GM21723 (cell line): ENCODE measurements at regions not wholly inside any gene's neighbourhood (a gene's known extent, or its start where the extent isn't known, plus 50 kb on each side); places are given as distances from the start of the nearest gene placed in this dataset.
"Not testable (repeated sequence)": the region's sequence is repeated elsewhere in the genome, so short reads cannot be mapped to it uniquely, and the experiment has no call there.

ENCODE experiments used
- ATAC-seq: cut with Tn5 transposase; IDR thresholded peaks from one replicate; pipeline ENCODE4 v1.9.1; 2021; ENCODE audit warnings: mild to moderate bottlenecking, moderate library complexity; ENCODE audit not compliant: unreplicated experiment

GRCh38 chr7:34382166-34382893 is 275.7 kb upstream of the NPSR1 start:
- no peak for ATAC-seq

- ATAC-seq = no peak
Measured at GRCh38 chr7:34385384-34385783, 272.6 kb upstream of the NPSR1 start.

- no peak for ATAC-seq
Measured at GRCh38 chr7:34389332-34390078, 268.5 kb upstream of the NPSR1 start.

GRCh38 chr7:34390103-34390502 is 267.9 kb upstream of the NPSR1 start:
- ATAC-seq = no peak

GRCh38 chr7:34392972-34393371 is 265.0 kb upstream of the NPSR1 start:
- no peak for ATAC-seq

GRCh38 chr7:34396437-34397064 is 261.5 kb upstream of the NPSR1 start:
- no peak for ATAC-seq

GRCh38 chr7:34401776-34402175 is 256.2 kb upstream of the NPSR1 start:
- no peak for ATAC-seq

- ATAC-seq = no peak
Measured at GRCh38 chr7:34406848-34407530, 251.0 kb upstream of the NPSR1 start.

- no peak for ATAC-seq
Measured at GRCh38 chr7:34407586-34407985, 250.4 kb upstream of the NPSR1 start.

GRCh38 chr7:34417781-34418180 is 240.2 kb upstream of the NPSR1 start:
- ATAC-seq = no peak

GRCh38 chr7:34421526-34421925 is 236.5 kb upstream of the NPSR1 start:
- no peak for ATAC-seq

GRCh38 chr7:34425194-34425593 is 232.8 kb upstream of the NPSR1 start:
- ATAC-seq = no peak

GRCh38 chr7:34425631-34426384 is 232.2 kb upstream of the NPSR1 start:
- ATAC-seq = no peak

GRCh38 chr7:34430456-34430855 is 227.6 kb upstream of the NPSR1 start:
- no peak for ATAC-seq

- no peak for ATAC-seq
Measured at GRCh38 chr7:34438436-34438835, 219.6 kb upstream of the NPSR1 start.

GRCh38 chr7:34445653-34446052 is 212.4 kb upstream of the NPSR1 start:
- no peak for ATAC-seq

- not testable (repeated sequence) for ATAC-seq
Measured at GRCh38 chr7:34448531-34448930, 209.5 kb upstream of the NPSR1 start.

- no peak for ATAC-seq
Measured at GRCh38 chr7:34449765-34450164, 208.3 kb upstream of the NPSR1 start.

GRCh38 chr7:34451183-34451582 is 206.8 kb upstream of the NPSR1 start:
- ATAC-seq = no peak

- no peak for ATAC-seq
Measured at GRCh38 chr7:34451923-34452322, 206.1 kb upstream of the NPSR1 start.

- ATAC-seq = no peak
Measured at GRCh38 chr7:34452363-34452762, 205.7 kb upstream of the NPSR1 start.
